Astrocyte (in vitro differentiated cells and primary cell): ENCODE measurements at regions not wholly inside any gene's neighbourhood (a gene's known extent, or its start where the extent isn't known, plus 50 kb on each side); places are given as distances from the start of the nearest gene placed in this dataset.
"Not testable (repeated sequence)": the region's sequence is repeated elsewhere in the genome, so short reads cannot be mapped to it uniquely, and the experiment has no call there.

Experiments used
- DNase-seq: peaks from one replicate; pipeline ENCODE4 v3.0.0-alpha.2; 2010; ENCODE audit warnings: low read depth
- FAIRE-seq: peaks from 2 replicates; lab custom pipeline; 2011; peaks lifted over from hg19 to GRCh38; lab: Jason Lieb, UNC
- H2AFZ ChIP-seq: 2 replicates; pipeline ENCODE4 v1.6.0; 2012; ENCODE audit warnings: low read depth, low read length, inconsistent platforms
- H3K27ac ChIP-seq: 2 replicates; pipeline ENCODE4 v1.5.1; 2011; ENCODE audit warnings: low read depth, low read length, inconsistent platforms
- H3K27me3 ChIP-seq: 2 replicates; pipeline ENCODE4 v1.6.0; 2011; ENCODE audit warnings: low read length, inconsistent platforms; ENCODE audit not compliant: insufficient read depth
- H3K36me3 ChIP-seq: 2 replicates; pipeline ENCODE4 v1.5.1; 2011; ENCODE audit warnings: low read length, inconsistent platforms; ENCODE audit not compliant: insufficient read depth
- H3K4me1 ChIP-seq: 2 replicates; pipeline ENCODE4 v1.5.1; 2011; ENCODE audit warnings: low read length, inconsistent platforms; ENCODE audit not compliant: insufficient read depth
- H3K4me2 ChIP-seq: 2 replicates; pipeline ENCODE4 v1.6.0; 2012; ENCODE audit warnings: low read length, inconsistent platforms
- H3K4me3 ChIP-seq: 2 replicates; pipeline ENCODE4 v1.5.1; 2011; ENCODE audit warnings: low read depth, mild to moderate bottlenecking, low read length, inconsistent platforms; ENCODE audit not compliant: insufficient read depth
- H3K79me2 ChIP-seq: 2 replicates; pipeline ENCODE4 v1.6.0; 2012; ENCODE audit warnings: mild to moderate bottlenecking, low read length, inconsistent platforms; ENCODE audit not compliant: insufficient read depth
- H3K9ac ChIP-seq: 2 replicates; pipeline ENCODE4 v1.6.0; 2012; ENCODE audit warnings: mild to moderate bottlenecking, low read length, inconsistent platforms
- H3K9me3 ChIP-seq: 2 replicates; pipeline ENCODE4 v1.5.1; 2012; ENCODE audit warnings: low read depth, mild to moderate bottlenecking, low read length, inconsistent platforms; ENCODE audit not compliant: insufficient read depth
- H4K20me1 ChIP-seq: 2 replicates; pipeline ENCODE4 v1.6.0; 2012; ENCODE audit warnings: low read length, inconsistent platforms; ENCODE audit not compliant: insufficient read depth
- H3K27ac Mint-ChIP-seq: one replicate; pipeline ENCODE4 v1.8.0; 2021; ENCODE audit warnings: mild to moderate bottlenecking, mixed read lengths; ENCODE audit not compliant: unreplicated experiment
- H3K27me3 Mint-ChIP-seq: one replicate; pipeline ENCODE4 v1.8.0; 2021; ENCODE audit warnings: low read depth, mixed read lengths; ENCODE audit not compliant: unreplicated experiment
- H3K36me3 Mint-ChIP-seq: one replicate; pipeline ENCODE4 v1.8.0; 2021; ENCODE audit warnings: low read depth, mixed read lengths; ENCODE audit not compliant: unreplicated experiment
- H3K4me1 Mint-ChIP-seq: one replicate; pipeline ENCODE4 v1.8.0; 2021; ENCODE audit warnings: low read depth, mixed read lengths; ENCODE audit not compliant: unreplicated experiment
- H3K4me3 Mint-ChIP-seq: one replicate; pipeline ENCODE4 v1.8.0; 2021; ENCODE audit warnings: mild to moderate bottlenecking, moderate library complexity, mixed read lengths; ENCODE audit not compliant: unreplicated experiment
- H3K9me3 Mint-ChIP-seq: one replicate; pipeline ENCODE4 v1.8.0; 2021; ENCODE audit warnings: mild to moderate bottlenecking, mixed read lengths; ENCODE audit not compliant: unreplicated experiment
- EZH2 ChIP-seq: IDR thresholded peaks from 2 replicates; pipeline ENCODE4 v1.6.1; 2012; ENCODE audit warnings: mild to moderate bottlenecking, low read length, inconsistent platforms; ENCODE audit not compliant: insufficient read depth
- TF ChIP-seq, protein P1 (sequence below): IDR thresholded peaks from 2 replicates; pipeline ENCODE4 v1.5.1; 2011; ENCODE audit warnings: low read depth, mild to moderate bottlenecking, inconsistent platforms, low read length, moderate library complexity; ENCODE audit not compliant: insufficient read depth

DNA sequence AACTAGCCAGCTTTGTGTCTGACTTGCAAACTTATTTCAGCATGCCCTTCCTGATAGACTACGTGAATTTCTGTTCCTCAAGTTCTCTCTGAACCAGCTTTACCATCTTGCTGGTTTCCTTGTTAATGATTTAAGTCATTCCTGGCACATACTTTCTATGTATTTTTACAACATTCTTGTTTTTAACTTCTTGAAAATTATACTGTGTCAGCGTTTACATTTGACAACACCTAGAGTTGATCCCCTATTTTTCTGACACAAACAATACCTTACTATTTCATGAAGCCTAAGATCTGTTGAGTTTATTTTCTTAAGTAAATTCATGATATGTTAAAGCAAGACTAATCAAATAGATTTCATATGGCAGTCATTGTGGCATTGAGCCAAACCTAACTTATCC, 686.3 kb downstream of the XPNPEP1 start:
- Mint-ChIP-seq H3K4me3 (no peak overlapping the region), H3K4me1 (no peaks in the 10 kb centered on the region), H3K9me3 (no peaks in the 10 kb centered on the region), H3K27ac (no peak overlapping the region), H3K36me3 (no peaks in the 10 kb centered on the region), H3K27me3 (no peaks in the 10 kb centered on the region)
- no peak overlapping the region for H3K9ac ChIP-seq
- TF ChIP-seq, protein P1, sequence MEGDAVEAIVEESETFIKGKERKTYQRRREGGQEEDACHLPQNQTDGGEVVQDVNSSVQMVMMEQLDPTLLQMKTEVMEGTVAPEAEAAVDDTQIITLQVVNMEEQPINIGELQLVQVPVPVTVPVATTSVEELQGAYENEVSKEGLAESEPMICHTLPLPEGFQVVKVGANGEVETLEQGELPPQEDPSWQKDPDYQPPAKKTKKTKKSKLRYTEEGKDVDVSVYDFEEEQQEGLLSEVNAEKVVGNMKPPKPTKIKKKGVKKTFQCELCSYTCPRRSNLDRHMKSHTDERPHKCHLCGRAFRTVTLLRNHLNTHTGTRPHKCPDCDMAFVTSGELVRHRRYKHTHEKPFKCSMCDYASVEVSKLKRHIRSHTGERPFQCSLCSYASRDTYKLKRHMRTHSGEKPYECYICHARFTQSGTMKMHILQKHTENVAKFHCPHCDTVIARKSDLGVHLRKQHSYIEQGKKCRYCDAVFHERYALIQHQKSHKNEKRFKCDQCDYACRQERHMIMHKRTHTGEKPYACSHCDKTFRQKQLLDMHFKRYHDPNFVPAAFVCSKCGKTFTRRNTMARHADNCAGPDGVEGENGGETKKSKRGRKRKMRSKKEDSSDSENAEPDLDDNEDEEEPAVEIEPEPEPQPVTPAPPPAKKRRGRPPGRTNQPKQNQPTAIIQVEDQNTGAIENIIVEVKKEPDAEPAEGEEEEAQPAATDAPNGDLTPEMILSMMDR = no peak
- TF ChIP-seq EZH2 = no peak
- H3K27me3 ChIP-seq = no peaks in the 10 kb centered on the region
- no peaks in the 10 kb centered on the region for H3K4me1 ChIP-seq
- no peaks in the 10 kb centered on the region for H4K20me1 ChIP-seq
- no peaks in the 10 kb centered on the region for H3K36me3 ChIP-seq
- no peak overlapping the region for H3K4me2 ChIP-seq
- DNase-seq = no peak
- no peak for FAIRE-seq
- H3K4me3 ChIP-seq = no peak overlapping the region
- no peak overlapping the region for H3K27ac ChIP-seq
- H2AFZ ChIP-seq = no peak overlapping the region
- H3K79me2 ChIP-seq = no peaks in the 10 kb centered on the region
- H3K9me3 ChIP-seq = no peaks in the 10 kb centered on the region

DNA sequence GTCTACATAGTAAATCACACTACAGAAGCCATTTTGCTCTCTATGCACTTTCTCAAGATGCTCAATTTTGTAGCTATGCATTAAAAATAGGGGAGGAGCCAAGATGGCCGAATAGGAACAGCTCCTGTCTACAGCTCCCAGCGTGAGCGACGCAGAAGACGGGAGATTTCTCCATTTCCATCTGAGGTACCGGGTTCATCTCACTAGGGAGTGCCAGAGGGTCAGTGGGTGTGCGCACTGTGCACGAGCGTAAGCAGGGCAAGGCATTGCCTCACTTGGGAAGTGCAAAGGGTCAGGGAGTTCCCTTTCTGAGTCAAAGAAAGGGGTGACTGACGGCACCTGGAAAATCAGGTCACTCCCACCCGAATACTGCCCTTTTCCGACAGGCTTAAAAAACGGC, 699.8 kb downstream of the XPNPEP1 start:
- H3K4me1 Mint-ChIP-seq, H3K9me3 Mint-ChIP-seq, H3K79me2 ChIP-seq, H3K9ac ChIP-seq, H3K36me3 ChIP-seq, DNase-seq, H3K4me1 ChIP-seq, H3K27ac Mint-ChIP-seq, H3K27me3 Mint-ChIP-seq, H3K27ac ChIP-seq, H3K9me3 ChIP-seq, H3K4me3 Mint-ChIP-seq, H2AFZ ChIP-seq, H3K4me3 ChIP-seq, FAIRE-seq, H4K20me1 ChIP-seq, H3K4me2 ChIP-seq, H3K27me3 ChIP-seq, H3K36me3 Mint-ChIP-seq: not testable (repeated sequence)

DNA sequence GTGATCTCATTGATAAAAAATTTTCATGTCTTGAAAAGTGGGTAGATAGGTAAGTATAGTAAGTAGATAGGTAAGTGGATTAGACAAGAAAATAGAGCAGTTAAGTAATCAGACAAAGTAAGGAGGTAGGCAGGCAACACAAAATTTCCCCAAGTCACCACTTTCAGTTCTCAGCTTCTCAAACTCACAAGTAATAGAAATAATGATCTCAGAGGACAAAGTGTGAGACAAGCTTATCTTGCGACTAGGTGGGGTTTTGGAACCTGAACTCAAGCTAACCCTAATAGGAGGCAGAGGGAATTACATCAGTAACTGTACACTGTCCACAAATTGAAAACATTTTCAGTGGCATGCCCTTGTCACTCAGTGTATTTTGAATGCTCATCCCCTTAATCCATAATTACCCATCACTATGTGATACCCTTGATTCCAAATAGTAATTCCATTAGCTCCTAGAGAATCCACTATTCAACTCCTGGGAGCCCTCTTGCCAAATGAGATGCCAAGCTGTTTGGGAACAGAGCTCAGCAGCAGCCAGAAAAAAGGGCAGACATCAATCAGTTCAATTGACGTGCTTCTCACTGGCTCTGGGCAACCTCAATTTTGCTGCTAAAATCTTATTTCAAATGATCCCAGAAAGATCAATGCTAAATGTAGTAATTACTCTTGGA, 703.2 kb downstream of the XPNPEP1 start:
- Histone ChIP-seq H4K20me1 (no peaks in the 10 kb centered on the region), H3K27ac (no peak overlapping the region), H3K4me1 (no peaks in the 10 kb centered on the region), H3K36me3 (no peaks in the 10 kb centered on the region), H2AFZ (no peak overlapping the region), H3K79me2 (no peaks in the 10 kb centered on the region), H3K4me3 (no peak overlapping the region), H3K27me3 (no peaks in the 10 kb centered on the region), H3K9me3 (no peaks in the 10 kb centered on the region), H3K4me2 (no peak overlapping the region), H3K9ac (no peak overlapping the region)
- Mint-ChIP-seq H3K9me3 (no peaks in the 10 kb centered on the region), H3K36me3 (no peaks in the 10 kb centered on the region), H3K27me3 (no peaks in the 10 kb centered on the region), H3K4me1 (no peaks in the 10 kb centered on the region), H3K27ac (no peak overlapping the region), H3K4me3 (no peak overlapping the region)
- DNase-seq = no peak
- no peak for FAIRE-seq
- no peak for TF ChIP-seq EZH2
- TF ChIP-seq, protein P1 = no peak
